Right lung (tissue), 2 donors: ENCODE measurements at regions not wholly inside any gene's neighbourhood (a gene's known extent, or its start where the extent isn't known, plus 50 kb on each side); places are given as distances from the start of the nearest gene placed in this dataset.
A peak's percentile ranks its signal among the peaks of the same experiment; 100 is the strongest.

ENCODE experiments used
- DNase-seq, 2 donors: peaks; one replicate each; pipeline ENCODE4 v3.0.0-alpha.2; 2013

GRCh38 chr12:88251798-88252197, 109.7 kb downstream of the TMTC3 start:
- DNase-seq: no peak

GRCh38 chr12:88253371-88253978, 111.4 kb downstream of the TMTC3 start:
- peak; percentile 63 to 64 for DNase-seq

GRCh38 chr12:88255224-88255623, 113.1 kb downstream of the TMTC3 start:
- no peak for DNase-seq

GRCh38 chr12:88255847-88256246, 113.7 kb downstream of the TMTC3 start:
- DNase-seq: no peak

- DNase-seq: no peak
These were observed 116.3 kb downstream of the TMTC3 start for GRCh38 chr12:88258396-88258795.

GRCh38 chr12:88266806-88267360, 124.8 kb downstream of the TMTC3 start:
- peak; percentile 59 to 71 for DNase-seq

GRCh38 chr12:88267630-88268029, 125.5 kb downstream of the TMTC3 start:
- DNase-seq: no peak

- DNase-seq: no peak
These were observed 130.3 kb downstream of the TMTC3 start for GRCh38 chr12:88272456-88272855.

GRCh38 chr12:88273450-88273849, 131.3 kb downstream of the TMTC3 start:
- no peak for DNase-seq

GRCh38 chr12:88273875-88274274, 131.8 kb downstream of the TMTC3 start:
- no peak for DNase-seq

- DNase-seq: no peak
These were observed 149.5 kb downstream of the TMTC3 start for GRCh38 chr12:88291498-88292131.

GRCh38 chr12:88298014-88298682, 156.0 kb downstream of the TMTC3 start:
- no peak for DNase-seq

- peak in 1 of 2 donors; percentile 13 for DNase-seq
These were observed 156.7 kb downstream of the TMTC3 start for GRCh38 chr12:88298761-88299242.

- no peak for DNase-seq
These were observed 157.5 kb downstream of the TMTC3 start for GRCh38 chr12:88299567-88300101.

GRCh38 chr12:88300931-88301330, 158.8 kb downstream of the TMTC3 start:
- no peak for DNase-seq

GRCh38 chr12:88303335-88303734, 161.2 kb downstream of the TMTC3 start:
- no peak for DNase-seq

- no peak for DNase-seq
These were observed 163.3 kb downstream of the TMTC3 start for GRCh38 chr12:88305254-88305890.

GRCh38 chr12:88306471-88307069, 164.5 kb downstream of the TMTC3 start:
- no peak for DNase-seq

GRCh38 chr12:88307961-88308360, 165.9 kb downstream of the TMTC3 start:
- no peak for DNase-seq

- no peak for DNase-seq
These were observed 166.7 kb downstream of the TMTC3 start for GRCh38 chr12:88308825-88309224.

GRCh38 chr12:88309546-88309945, 167.4 kb downstream of the TMTC3 start:
- DNase-seq: no peak

- no peak for DNase-seq
These were observed 168.0 kb downstream of the TMTC3 start for GRCh38 chr12:88310069-88310468.
